ENCODE measurements at regions not wholly inside any gene's neighbourhood (a gene's known extent, or its start where the extent isn't known, plus 50 kb on each side); places are given as distances from the start of the nearest gene placed in this dataset.

- no peak for TF ChIP-seq CTCF (IDR thresholded peaks at IDR 0.05)
- Mint-ChIP-seq H3K9me3 (ENCODE audit: unreplicated experiment) (no peaks in the 10 kb centered on the region), H3K36me3 (ENCODE audit: unreplicated experiment) (no peaks in the 10 kb centered on the region), H3K27ac (ENCODE audit: unreplicated experiment) (peak overlapping the region; percentile 85), H3K4me3 (ENCODE audit: unreplicated experiment) (no peak overlapping the region), H3K27me3 (ENCODE audit: unreplicated experiment) (no peaks in the 10 kb centered on the region), H3K4me1 (ENCODE audit: unreplicated experiment) (peaks cover 46% of the 10 kb centered on the region)
- DNase-seq (ENCODE audit: extremely low spot score, unreplicated experiment): no peak
Measured at GRCh38 chr5:148928141-148928540, 101.7 kb downstream of the ADRB2 start.

DNA sequence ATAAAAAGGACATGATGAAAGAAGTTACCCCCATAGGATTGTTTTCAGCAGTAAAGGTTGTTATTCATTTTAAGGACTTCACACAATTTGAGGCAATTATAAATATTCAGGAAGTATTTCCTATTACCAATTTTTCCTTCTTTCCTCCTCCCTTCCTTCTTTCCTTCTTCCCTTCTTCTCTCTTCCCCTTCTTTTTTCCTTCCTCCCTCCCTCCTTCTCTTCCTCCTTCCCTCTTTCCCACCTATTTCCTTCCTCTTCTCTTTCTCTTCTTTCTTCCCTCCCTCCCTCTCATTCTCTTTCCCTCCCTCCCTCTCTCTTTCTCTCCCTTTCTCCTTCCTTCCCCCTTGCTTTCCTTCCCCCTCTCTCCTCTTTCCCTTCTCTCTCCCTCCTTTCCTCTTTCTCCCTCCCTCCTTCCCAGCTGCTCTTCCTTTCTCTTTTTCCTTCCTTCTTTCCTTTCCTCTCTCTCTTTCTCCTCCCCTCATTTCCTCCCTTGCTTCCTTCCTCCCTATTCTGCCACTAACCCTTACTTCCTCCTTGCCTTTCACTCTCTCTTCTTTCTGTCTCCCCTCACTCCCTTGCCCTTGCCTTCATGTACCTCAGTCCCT, 105.1 kb downstream of the ADRB2 start:
- Mint-ChIP-seq H3K9me3 (ENCODE audit: unreplicated experiment) (no peaks in the 10 kb centered on the region), H3K4me1 (ENCODE audit: unreplicated experiment) (peaks cover 37% of the 10 kb centered on the region), H3K27ac (ENCODE audit: unreplicated experiment) (no peak overlapping the region), H3K27me3 (ENCODE audit: unreplicated experiment) (no peaks in the 10 kb centered on the region), H3K36me3 (ENCODE audit: unreplicated experiment) (no peaks in the 10 kb centered on the region), H3K4me3 (ENCODE audit: unreplicated experiment) (no peak overlapping the region)
- no peak for DNase-seq (ENCODE audit: extremely low spot score, unreplicated experiment)
- TF ChIP-seq CTCF (IDR thresholded peaks at IDR 0.05): no peak

- H3K27ac Mint-ChIP-seq (ENCODE audit: unreplicated experiment): no peak overlapping the region
- H3K9me3 Mint-ChIP-seq (ENCODE audit: unreplicated experiment): no peaks in the 10 kb centered on the region
- H3K27me3 Mint-ChIP-seq (ENCODE audit: unreplicated experiment): no peaks in the 10 kb centered on the region
- peaks cover 35% of the 10 kb centered on the region for H3K4me1 Mint-ChIP-seq (ENCODE audit: unreplicated experiment)
- no peak for DNase-seq (ENCODE audit: extremely low spot score, unreplicated experiment)
- TF ChIP-seq CTCF (IDR thresholded peaks at IDR 0.05): no peak
- H3K4me3 Mint-ChIP-seq (ENCODE audit: unreplicated experiment): no peak overlapping the region
- H3K36me3 Mint-ChIP-seq (ENCODE audit: unreplicated experiment): no peaks in the 10 kb centered on the region
Measured at GRCh38 chr5:148932355-148932935, 106.0 kb downstream of the ADRB2 start.

GRCh38 chr5:148933903-148934432, 107.6 kb downstream of the ADRB2 start:
- Mint-ChIP-seq H3K27ac (ENCODE audit: unreplicated experiment) (no peak overlapping the region), H3K9me3 (ENCODE audit: unreplicated experiment) (no peaks in the 10 kb centered on the region), H3K27me3 (ENCODE audit: unreplicated experiment) (no peaks in the 10 kb centered on the region), H3K36me3 (ENCODE audit: unreplicated experiment) (no peaks in the 10 kb centered on the region), H3K4me3 (ENCODE audit: unreplicated experiment) (no peak overlapping the region), H3K4me1 (ENCODE audit: unreplicated experiment) (peaks cover 26% of the 10 kb centered on the region)
- TF ChIP-seq CTCF (IDR thresholded peaks at IDR 0.05): no peak
- DNase-seq (ENCODE audit: extremely low spot score, unreplicated experiment): no peak

GRCh38 chr5:148934895-148935400, 108.5 kb downstream of the ADRB2 start:
- TF ChIP-seq CTCF (IDR thresholded peaks at IDR 0.05): no peak
- peaks cover 29% of the 10 kb centered on the region for H3K4me1 Mint-ChIP-seq (ENCODE audit: unreplicated experiment)
- no peak for DNase-seq (ENCODE audit: extremely low spot score, unreplicated experiment)
- no peaks in the 10 kb centered on the region for H3K27me3 Mint-ChIP-seq (ENCODE audit: unreplicated experiment)
- H3K4me3 Mint-ChIP-seq (ENCODE audit: unreplicated experiment): no peak overlapping the region
- H3K36me3 Mint-ChIP-seq (ENCODE audit: unreplicated experiment): no peaks in the 10 kb centered on the region
- no peaks in the 10 kb centered on the region for H3K9me3 Mint-ChIP-seq (ENCODE audit: unreplicated experiment)
- H3K27ac Mint-ChIP-seq (ENCODE audit: unreplicated experiment): no peak overlapping the region

Data from osteocyte (in vitro differentiated cells).